ENCODE measurements at regions not wholly inside any gene's neighbourhood (a gene's known extent, or its start where the extent isn't known, plus 50 kb on each side); places are given as distances from the start of the nearest gene placed in this dataset.

DNA sequence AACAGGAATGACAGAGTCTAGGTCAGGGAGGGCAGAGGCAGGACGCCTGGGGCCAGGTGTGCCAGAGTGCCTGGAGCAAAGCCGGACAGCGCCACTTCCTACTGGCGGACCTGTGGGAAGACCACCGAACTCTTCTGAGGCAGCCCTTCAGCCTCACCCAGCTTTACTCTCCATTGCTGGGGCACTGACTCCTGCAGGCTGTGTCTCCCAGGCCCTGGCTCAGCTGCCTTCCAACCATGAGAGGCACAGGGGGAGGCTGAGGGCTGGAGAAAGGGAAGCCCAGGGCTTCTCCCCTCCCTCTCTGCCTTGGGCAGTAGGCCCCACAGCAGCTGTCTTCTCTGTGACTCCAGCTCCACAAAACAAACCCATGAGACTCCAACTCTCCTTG lies 139.6 kb upstream of the UNC5B start:
- DNase-seq = no peak

DNA sequence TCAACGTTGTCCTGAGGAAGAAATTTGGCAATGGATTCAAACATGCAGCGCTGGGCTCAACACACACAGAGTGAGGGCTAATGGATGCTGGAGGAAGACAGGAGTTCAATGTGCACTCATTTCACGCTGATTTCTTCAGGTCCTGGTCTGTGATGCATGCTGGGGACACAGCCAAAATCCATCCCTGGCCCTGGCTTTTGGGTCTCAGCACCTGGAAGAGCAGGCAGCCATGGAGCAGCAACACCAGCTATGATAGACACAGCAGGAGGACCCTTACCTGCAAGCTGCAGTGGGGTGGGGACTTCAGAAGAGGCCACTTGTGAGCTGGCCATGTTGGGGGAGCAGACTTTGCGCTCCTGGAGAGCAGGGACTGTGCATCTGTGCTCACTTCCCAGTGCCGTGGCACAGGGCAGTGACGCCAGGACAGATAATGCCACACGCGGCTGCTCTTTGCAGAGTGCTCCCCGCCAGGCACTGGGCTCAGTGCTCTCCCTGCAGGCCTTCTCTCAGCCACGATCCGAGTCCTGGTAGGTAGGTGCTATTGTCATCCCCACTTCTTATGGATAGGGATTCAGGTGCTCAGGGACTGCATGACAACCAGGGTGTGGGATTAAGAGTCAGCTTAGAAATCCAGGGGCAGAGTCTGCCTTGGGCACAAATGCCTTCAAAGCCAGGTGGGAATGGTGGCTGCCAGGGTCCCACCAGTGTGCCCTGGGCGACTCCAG lies 138.8 kb upstream of the UNC5B start:
- no peak for DNase-seq

GRCh38 chr10:71074176-71074755 lies 138.1 kb upstream of the UNC5B start:
- DNase-seq = no peak

DNA sequence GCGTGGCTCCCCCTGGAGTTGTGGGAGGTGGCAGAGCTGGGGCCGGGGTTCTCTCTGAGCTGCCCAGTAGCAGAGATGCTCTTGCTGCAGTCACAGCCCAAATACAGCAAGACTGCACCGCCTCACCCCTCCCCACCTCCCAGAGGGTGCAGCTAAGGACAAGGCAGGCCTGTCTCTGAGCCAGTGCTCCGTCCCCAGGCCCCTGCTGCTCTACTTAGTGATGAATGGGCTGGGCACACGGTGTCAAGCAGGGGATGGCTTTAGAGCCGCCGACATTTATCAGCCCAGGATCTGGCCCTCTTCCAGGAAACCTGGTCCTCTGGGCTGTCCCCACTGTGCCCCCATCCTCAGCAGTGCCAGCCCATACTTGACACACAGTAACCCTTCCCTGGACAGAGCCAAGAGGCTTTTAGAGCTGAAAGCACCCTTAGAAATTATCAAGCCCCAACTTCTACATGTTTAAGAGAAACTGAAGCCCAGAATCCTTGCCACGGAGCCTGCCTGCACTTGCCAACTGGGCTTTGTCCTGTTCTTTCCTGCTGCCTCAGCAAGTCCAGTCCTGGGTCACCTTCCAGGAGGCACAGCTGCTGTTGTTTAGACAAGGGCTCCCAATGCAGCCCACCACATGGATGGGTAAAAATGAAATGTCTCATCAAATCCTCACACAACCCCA lies 137.1 kb upstream of the UNC5B start:
- DNase-seq = no peak

DNA sequence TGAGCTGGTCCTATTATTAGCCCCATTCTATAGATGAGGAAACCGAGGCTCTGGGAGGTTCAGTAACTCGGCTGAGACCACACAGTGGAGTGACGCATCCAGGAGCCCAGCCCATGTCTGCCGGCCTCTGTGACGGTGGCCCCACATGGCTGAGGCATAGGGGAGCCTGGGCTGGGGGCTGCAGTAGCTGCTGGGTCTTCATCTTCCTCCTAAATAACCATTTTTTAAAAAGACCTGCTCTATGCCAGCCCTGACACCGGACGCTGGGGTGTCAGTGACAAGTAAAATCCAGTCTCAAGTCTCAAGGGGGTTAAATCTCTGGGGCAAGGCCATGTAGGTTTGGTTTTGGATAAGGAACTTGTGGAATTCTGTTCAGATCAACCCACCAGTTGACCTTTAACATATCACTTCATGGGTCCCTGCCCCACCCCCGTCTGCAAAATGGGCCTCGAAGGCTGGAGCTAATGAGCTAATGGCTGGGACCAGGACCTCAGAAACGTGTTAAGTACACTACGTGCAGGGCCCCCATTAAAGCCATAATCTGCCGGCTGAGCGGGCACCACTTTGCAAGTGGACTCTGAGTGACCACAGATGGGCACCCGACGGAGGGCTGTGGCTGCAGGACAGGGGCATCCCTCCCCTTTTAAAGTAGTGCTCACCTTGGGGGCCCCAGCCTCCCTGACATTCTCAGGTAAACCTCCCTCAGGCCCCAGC lies 136.5 kb upstream of the UNC5B start:
- no peak for DNase-seq

DNA sequence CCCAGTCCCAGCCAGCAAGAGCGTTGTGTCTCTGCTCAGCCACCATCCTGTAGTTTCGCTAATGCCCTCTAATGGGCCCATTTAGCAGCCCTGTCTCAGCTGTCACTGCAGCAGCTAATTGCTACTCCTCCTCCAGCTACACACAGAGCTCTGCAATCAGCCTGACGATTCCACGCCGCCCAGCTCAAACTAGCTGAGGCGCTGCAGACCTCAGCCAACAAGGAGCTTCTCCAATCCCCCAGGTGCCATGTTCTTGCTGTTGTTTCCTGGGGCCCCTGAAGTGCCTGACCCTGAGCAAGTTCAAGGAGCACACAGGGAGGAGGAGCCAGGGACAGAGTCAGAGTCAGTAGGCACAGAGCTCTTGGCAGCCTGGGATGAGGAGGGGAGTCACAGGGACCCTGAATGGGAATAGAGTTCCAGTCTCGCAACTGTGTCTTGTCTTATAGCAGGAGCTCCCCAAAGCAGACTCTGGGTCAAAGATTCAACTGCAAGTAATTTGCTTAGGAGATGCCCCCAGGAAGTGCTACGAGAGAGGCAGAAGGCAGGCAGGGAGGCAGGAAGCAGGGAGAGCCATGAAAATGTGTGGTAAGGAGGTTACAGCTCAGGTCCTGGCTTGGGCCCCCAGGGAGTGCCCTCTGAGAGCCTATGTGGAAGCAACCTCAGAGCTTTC lies 135.8 kb upstream of the UNC5B start:
- peak; percentile 79 for DNase-seq

DNA sequence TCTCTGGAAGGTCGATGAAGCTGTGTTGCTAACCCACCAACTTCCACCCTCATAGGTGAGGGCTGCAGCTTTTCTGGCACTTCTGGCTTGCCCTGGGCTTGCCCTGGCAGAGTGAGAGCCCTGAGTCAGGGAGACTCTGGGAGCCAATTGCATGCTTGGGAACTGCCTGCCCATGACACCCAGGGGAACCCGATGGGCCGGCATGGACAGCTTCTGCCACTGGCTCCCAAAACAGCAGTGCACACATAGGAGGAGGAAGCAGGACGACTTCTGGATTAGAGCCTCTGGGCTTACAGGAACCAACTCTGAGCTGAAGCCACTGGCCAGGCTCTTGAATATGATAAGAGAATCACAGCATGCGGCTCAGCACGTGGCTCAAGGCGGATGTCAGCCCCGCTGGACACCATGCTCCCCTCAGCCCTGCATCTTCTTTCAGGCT lies 135.2 kb upstream of the UNC5B start:
- DNase-seq = no peak

GRCh38 chr10:71077796-71078453 lies 134.4 kb upstream of the UNC5B start:
- no peak for DNase-seq

- no peak for DNase-seq
These were observed 133.8 kb upstream of the UNC5B start for GRCh38 chr10:71078454-71079145.

GRCh38 chr10:71079761-71080380 lies 132.5 kb upstream of the UNC5B start:
- no peak for DNase-seq

DNA sequence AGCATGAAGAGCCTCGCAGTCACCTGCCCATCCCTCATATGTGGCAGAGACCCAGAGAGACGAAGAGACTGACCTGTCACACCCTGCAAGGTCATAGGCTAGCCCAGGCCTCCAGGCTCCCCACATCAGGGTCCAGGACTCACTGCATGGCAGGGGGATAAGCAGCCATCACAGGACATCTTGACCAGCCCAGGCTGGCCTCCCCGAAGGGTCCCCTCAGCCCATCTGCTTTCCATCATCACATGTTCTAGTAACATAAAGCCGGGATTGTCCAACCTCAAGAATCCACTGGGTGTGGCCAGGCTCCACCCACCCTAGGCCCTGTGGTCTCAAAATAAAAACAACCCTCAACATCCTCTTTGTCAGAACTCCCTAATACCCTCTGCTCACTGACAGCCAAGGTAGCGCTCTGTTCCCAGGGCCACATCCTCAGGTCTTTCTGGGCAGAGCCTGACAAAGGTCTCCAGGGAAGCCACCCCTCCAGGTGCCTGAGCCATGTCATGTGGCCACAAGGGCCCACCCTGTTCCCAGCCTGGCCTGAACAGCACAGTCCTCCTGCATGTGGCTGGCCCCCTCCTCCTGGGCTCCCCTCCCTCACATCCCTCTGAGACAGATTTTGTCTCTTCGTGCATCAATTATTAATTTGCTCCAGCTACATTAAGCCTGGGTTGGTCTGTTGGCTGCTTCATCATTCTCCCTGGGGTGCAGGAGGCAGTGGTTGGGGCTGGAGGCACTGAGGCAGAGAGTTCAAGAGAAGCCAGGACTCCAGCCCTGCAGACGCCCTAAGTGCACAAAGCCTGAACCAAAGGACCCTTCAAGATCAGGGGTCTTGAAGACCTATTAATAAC lies 131.8 kb upstream of the UNC5B start:
- no peak for DNase-seq

- no peak for DNase-seq
These were observed 131.2 kb upstream of the UNC5B start for GRCh38 chr10:71081229-71081560.

GRCh38 chr10:71081912-71082311 lies 130.5 kb upstream of the UNC5B start:
- no peak for DNase-seq

DNA sequence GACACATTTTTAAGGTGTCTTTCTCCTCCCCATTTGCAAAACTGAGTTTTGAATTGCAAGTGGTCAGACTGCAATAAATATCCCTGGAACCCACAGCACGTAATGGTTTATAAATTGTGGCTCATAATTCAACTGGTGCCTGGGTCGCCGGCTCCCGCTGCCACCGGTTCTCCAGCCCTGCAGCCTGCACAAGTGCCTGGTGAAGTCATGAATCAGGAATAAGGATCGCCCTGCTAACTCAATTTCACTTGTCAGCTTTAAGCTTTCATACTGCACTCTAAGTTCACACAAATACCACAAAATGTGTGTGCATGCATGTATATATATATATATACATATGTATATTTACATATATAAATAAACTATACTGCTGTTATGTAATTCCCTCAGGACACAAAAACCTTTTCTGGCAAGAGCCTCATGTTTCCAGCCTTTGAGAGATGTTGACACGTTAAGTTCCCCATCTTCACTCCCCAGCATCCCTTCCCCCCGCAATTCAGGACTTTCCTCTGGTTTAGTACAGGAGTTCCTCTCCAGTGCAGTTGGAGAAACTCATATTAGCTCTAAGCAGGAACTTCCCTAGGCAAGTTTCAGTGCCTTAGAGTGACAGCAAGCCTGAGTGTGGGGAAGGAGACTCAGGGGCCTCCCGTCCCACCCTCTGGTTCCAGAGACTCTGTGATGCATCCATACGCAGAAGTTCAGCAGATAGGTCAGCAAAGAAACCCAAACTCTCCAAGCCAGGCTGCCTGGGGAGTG lies 129.2 kb upstream of the UNC5B start:
- no peak for DNase-seq

- no peak for DNase-seq
These were observed 128.7 kb upstream of the UNC5B start for GRCh38 chr10:71083716-71083975.

GRCh38 chr10:71084061-71084817 lies 128.1 kb upstream of the UNC5B start:
- no peak for DNase-seq

DNA sequence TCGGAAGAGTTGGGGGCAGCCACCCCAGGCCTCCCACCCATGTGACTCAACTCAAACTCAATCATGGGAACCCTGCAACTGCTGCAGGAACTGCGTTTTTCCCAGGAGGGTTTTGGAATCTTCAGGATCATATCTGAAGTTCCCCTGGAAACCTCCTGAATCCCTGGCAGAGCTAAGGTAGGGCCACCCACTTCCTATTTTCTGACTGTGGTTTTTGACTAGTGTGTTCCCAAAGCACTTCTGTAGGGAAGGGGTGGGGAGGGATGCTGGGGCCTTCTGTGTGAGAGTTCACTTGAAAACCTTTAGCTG lies 127.6 kb upstream of the UNC5B start:
- DNase-seq = no peak

DNA sequence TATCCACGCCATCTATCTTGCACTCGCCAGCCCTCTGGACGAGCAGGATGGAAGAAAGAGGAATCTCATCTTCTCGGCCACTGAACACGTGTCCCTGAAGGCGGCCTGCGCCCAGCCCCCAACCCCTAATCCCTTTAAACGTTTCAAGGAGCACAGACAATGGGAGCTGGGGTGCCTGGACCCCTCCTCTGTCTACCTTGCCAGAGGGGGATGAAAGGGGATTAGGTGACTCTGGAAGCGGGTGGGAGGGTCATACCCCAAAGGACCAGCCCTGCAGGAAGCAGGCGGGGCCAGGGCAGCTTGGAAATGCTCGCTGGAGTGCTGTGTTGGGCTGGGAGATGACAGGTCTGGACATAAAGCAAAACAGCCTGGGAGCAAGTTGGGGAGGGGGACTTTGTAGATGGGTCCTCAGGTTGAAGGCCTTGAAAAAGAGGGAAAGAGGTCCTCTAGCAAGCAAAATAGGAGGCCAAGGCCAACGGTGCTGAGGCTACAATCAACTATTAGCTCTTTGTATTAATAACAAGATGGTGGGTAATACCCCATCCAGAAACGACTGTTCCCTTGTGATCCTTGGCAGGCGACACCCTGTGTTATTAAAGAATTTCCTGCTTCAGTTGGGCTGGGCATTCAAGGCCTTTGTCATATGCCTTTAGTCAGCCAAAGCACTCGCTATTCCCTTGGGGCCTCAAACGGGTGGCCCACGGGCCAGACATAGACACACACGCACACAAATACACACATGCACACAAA lies 126.5 kb upstream of the UNC5B start:
- DNase-seq = no peak

Data from NCI-H1436 treated with DMSO at 0.1 percent for 48 hours (cell line).